ENCODE measurements at regions not wholly inside any gene's neighbourhood (a gene's known extent, or its start where the extent isn't known, plus 50 kb on each side); places are given as distances from the start of the nearest gene placed in this dataset.

DNA sequence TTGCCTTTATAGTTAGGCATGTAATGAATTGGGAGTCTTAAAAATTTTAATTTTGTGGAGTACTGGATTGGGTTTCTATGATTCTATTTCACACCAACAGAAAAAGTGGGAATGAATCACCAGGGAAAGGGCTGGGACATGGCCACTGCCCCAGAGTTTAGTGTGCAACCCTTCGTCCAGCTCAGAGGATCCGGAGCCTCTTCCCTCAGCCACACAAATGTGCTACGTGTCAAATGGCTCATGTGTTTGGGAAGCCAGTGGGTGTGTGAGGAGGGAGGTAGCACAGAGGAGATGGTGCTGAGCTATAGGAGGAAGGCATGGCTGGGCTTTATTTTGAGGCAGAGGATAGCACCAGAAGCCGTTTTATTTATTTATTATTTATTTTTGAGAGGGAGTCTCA is 247.3 kb downstream of the SIPA1L2 start:
- H2BK15ac ChIP-seq (ENCODE audit: low read depth, low read length), result no peak overlapping the region
- H2AK5ac ChIP-seq (ENCODE audit: insufficient read length, low read length), result no peak overlapping the region
- no peak for DNase-seq
- no peak overlapping the region for H3K4me3 Mint-ChIP-seq
- no peaks in the 10 kb centered on the region for H3K9me3 Mint-ChIP-seq
- H3K79me1 ChIP-seq (ENCODE audit: insufficient read depth, low read depth, low read length, poor library complexity, severe bottlenecking), result no peaks in the 10 kb centered on the region
- peaks cover 29% of the 10 kb centered on the region for H3K27me3 Mint-ChIP-seq (ENCODE audit: low read depth)
- H3K23ac ChIP-seq (ENCODE audit: insufficient read length, low read depth, low read length), result no peak overlapping the region
- no peaks in the 10 kb centered on the region for H4K20me1 ChIP-seq (ENCODE audit: control insufficient read depth, insufficient read depth, insufficient read length)
- H4K91ac ChIP-seq (ENCODE audit: insufficient read length, low read depth, low read length), result no peak overlapping the region
- H3T11ph ChIP-seq (ENCODE audit: low read length), result no peak overlapping the region
- no peak overlapping the region for H3K9ac ChIP-seq (ENCODE audit: extremely low read depth, insufficient read length, low read length)
- H3K27ac Mint-ChIP-seq, result no peak overlapping the region
- H2BK20ac ChIP-seq (ENCODE audit: low read depth, low read length, poor library complexity, severe bottlenecking), result no peak overlapping the region
- no peaks in the 10 kb centered on the region for H3K23me2 ChIP-seq (ENCODE audit: insufficient read length, low read depth, low read length, poor library complexity, severe bottlenecking)
- no peak for TF ChIP-seq CTCF (conservative IDR thresholded peaks at IDR 0.05)
- H3K4ac ChIP-seq (ENCODE audit: low read depth, low read length), result no peak overlapping the region
- no peak overlapping the region for H3K27ac ChIP-seq (ENCODE audit: insufficient read length, low read depth, low read length)
- 0 out of 2 replicates have a peak, but pooled peaks cover 3% of the 10 kb centered on the region for H3K4me1 ChIP-seq (ENCODE audit: insufficient read depth, low read length)
- H3K27me3 ChIP-seq (ENCODE audit: insufficient read depth, low read length), result no peaks in the 10 kb centered on the region
- no peak overlapping the region for H2BK5ac ChIP-seq (ENCODE audit: insufficient read length, low read length)
- no peak overlapping the region for H3K4me2 ChIP-seq (ENCODE audit: insufficient read depth, insufficient read length, low read length)
- H3K9me3 ChIP-seq (ENCODE audit: control insufficient read depth, low read depth, low read length), result no peaks in the 10 kb centered on the region
- no peak overlapping the region for H3K56ac ChIP-seq (ENCODE audit: insufficient read length, low read depth, low read length)
- H3K18ac ChIP-seq (ENCODE audit: insufficient read length, low read depth, low read length), result no peak overlapping the region
- no peak overlapping the region for H4K5ac ChIP-seq (ENCODE audit: insufficient read length, low read depth, low read length)
- no peak overlapping the region for H2BK12ac ChIP-seq (ENCODE audit: insufficient read length, low read depth, low read length)
- no CpG with 5 or more reads among the region's 4 CpGs for WGBS (ENCODE audit: extremely low coverage, insufficient read length, low lambda C conversion rate)
- peaks cover 18 to 19% of the 10 kb centered on the region in 2 experiments for H3K4me1 Mint-ChIP-seq
- H3K14ac ChIP-seq (ENCODE audit: insufficient read depth, low read length), result no peak overlapping the region
- H2AFZ ChIP-seq (ENCODE audit: low read length), result no peak overlapping the region
- H3K79me2 ChIP-seq (ENCODE audit: insufficient read depth, low read length), result no peaks in the 10 kb centered on the region
- H3K36me3 Mint-ChIP-seq (ENCODE audit: insufficient read depth in 1 of 3, low read depth in 3 of 3), result 0 out of 7 replicates have a peak, but pooled peaks cover 0 to 3% (median 0%) of the 10 kb centered on the region in 3 experiments
- no peak overlapping the region for H2BK120ac ChIP-seq (ENCODE audit: low read depth, low read length, poor library complexity, severe bottlenecking)
- no peak overlapping the region for H4K8ac ChIP-seq (replicated peaks; ENCODE audit: insufficient read length, low read depth, low read length)
